ENCODE measurements at regions not wholly inside any gene's neighbourhood (a gene's known extent, or its start where the extent isn't known, plus 50 kb on each side); places are given as distances from the start of the nearest gene placed in this dataset.

- H3K4me3 ChIP-seq (ENCODE audit: low read depth, low read length): no peak overlapping the region
- TF ChIP-seq CTCF (IDR thresholded peaks at IDR 0.05; ENCODE audit: insufficient read depth, low read length, missing control alignments): no peak
- ChIA-PET CTCF (interaction anchor here (1.7 to 4.7 kb wide), 3 partner anchors 11 to 180 kb away, joined by 4 to 30 read pairs (median 12); no protein-coding TSS in a partner anchor), POLR2A (no interaction called here)
- no peak for DNase-seq (ENCODE audit: low read depth, low spot score)
Observed at GRCh38 chr5:170444969-170445505, 55.9 kb upstream of the KCNMB1 start.

GRCh38 chr5:170444181-170444580, 55.0 kb upstream of the KCNMB1 start:
- no peak for DNase-seq (ENCODE audit: low read depth, low spot score)
- H3K4me3 ChIP-seq (ENCODE audit: low read depth, low read length): no peak overlapping the region
- ChIA-PET POLR2A (no interaction called here), CTCF (interaction anchor here (1.7 to 4.7 kb wide), 3 partner anchors 10 to 181 kb away, joined by 4 to 30 read pairs (median 12); no protein-coding TSS in a partner anchor)
- no peak for TF ChIP-seq CTCF (IDR thresholded peaks at IDR 0.05; ENCODE audit: insufficient read depth, low read length, missing control alignments)

- no peak for DNase-seq (ENCODE audit: low read depth, low spot score)
- CTCF ChIA-PET: interaction anchor here (2.8 to 4.7 kb wide), 2 partner anchors 9 to 181 kb away, joined by 12 to 30 read pairs; no protein-coding TSS in a partner anchor
- no peak overlapping the region for H3K4me3 ChIP-seq (ENCODE audit: low read depth, low read length)
- POLR2A ChIA-PET: no interaction called here
- TF ChIP-seq CTCF (IDR thresholded peaks at IDR 0.05; ENCODE audit: insufficient read depth, low read length, missing control alignments): no peak
Observed at GRCh38 chr5:170443624-170444023, 54.5 kb upstream of the KCNMB1 start.

GRCh38 chr5:170442921-170443320, 53.8 kb upstream of the KCNMB1 start:
- no peak for TF ChIP-seq CTCF (IDR thresholded peaks at IDR 0.05; ENCODE audit: insufficient read depth, low read length, missing control alignments)
- no peak overlapping the region for H3K4me3 ChIP-seq (ENCODE audit: low read depth, low read length)
- ChIA-PET CTCF (interaction anchor here (1.7 to 4.7 kb wide), 3 partner anchors 9 to 196 kb away, joined by 5 to 30 read pairs (median 12); no protein-coding TSS in a partner anchor), POLR2A (no interaction called here)
- no peak for DNase-seq (ENCODE audit: low read depth, low spot score)

GRCh38 chr5:170442391-170442790, 53.2 kb upstream of the KCNMB1 start:
- no peak for DNase-seq (ENCODE audit: low read depth, low spot score)
- ChIA-PET POLR2A (no interaction called here), CTCF (interaction anchor here (0.9 to 2.8 kb wide), 5 partner anchors 9 to 196 kb away, joined by 3 to 12 read pairs (median 5); no protein-coding TSS in a partner anchor)
- no peak for TF ChIP-seq CTCF (IDR thresholded peaks at IDR 0.05; ENCODE audit: insufficient read depth, low read length, missing control alignments)
- no peak overlapping the region for H3K4me3 ChIP-seq (ENCODE audit: low read depth, low read length)

GRCh38 chr5:170441393-170441784, 52.2 kb upstream of the KCNMB1 start:
- no peak overlapping the region for H3K4me3 ChIP-seq (ENCODE audit: low read depth, low read length)
- no peak for TF ChIP-seq CTCF (IDR thresholded peaks at IDR 0.05; ENCODE audit: insufficient read depth, low read length, missing control alignments)
- no peak for DNase-seq (ENCODE audit: low read depth, low spot score)
- POLR2A ChIA-PET: no interaction called here
- CTCF ChIA-PET: interaction anchor here (0.9 to 1.7 kb wide), 5 partner anchors 8 to 218 kb away, joined by 3 to 5 read pairs (median 4); no protein-coding TSS in a partner anchor

Measured in AG04449 (cell line).